Renal cortical epithelial cell (primary cell): ENCODE measurements at regions not wholly inside any gene's neighbourhood (a gene's known extent, or its start where the extent isn't known, plus 50 kb on each side); places are given as distances from the start of the nearest gene placed in this dataset.
A peak's percentile ranks its signal among the peaks of the same experiment; 100 is the strongest.

Source experiments
- DNase-seq: peaks from one replicate; pipeline ENCODE4 v3.0.0-alpha.2; 2011; ENCODE audit warnings: low read depth

- DNase-seq: no peak
Measured at GRCh38 chr1:83770319-83770661, 228.6 kb downstream of the TTLL7 start.

GRCh38 chr1:83769594-83770318, 229.2 kb downstream of the TTLL7 start:
- peak; percentile 22 for DNase-seq

GRCh38 chr1:83769072-83769471, 229.9 kb downstream of the TTLL7 start:
- DNase-seq: no peak

- DNase-seq: no peak
Measured at GRCh38 chr1:83766241-83766691, 232.7 kb downstream of the TTLL7 start.

GRCh38 chr1:83765125-83765524, 233.8 kb downstream of the TTLL7 start:
- DNase-seq: no peak

GRCh38 chr1:83764209-83764608, 234.7 kb downstream of the TTLL7 start:
- DNase-seq: no peak

- no peak for DNase-seq
Measured at GRCh38 chr1:83763361-83764095, 235.4 kb downstream of the TTLL7 start.

- no peak for DNase-seq
Measured at GRCh38 chr1:83762416-83762815, 236.5 kb downstream of the TTLL7 start.

GRCh38 chr1:83762039-83762365, 236.9 kb downstream of the TTLL7 start:
- DNase-seq: no peak

GRCh38 chr1:83761167-83762038, 237.5 kb downstream of the TTLL7 start:
- DNase-seq: no peak

- DNase-seq: no peak
Measured at GRCh38 chr1:83760226-83761021, 238.5 kb downstream of the TTLL7 start.

- DNase-seq: no peak
Measured at GRCh38 chr1:83756984-83757717, 241.8 kb downstream of the TTLL7 start.

GRCh38 chr1:83751602-83752001, 247.3 kb downstream of the TTLL7 start:
- no peak for DNase-seq

- DNase-seq: no peak
Measured at GRCh38 chr1:83750201-83750600, 248.7 kb downstream of the TTLL7 start.

- no peak for DNase-seq
Measured at GRCh38 chr1:83747853-83748482, 251.0 kb downstream of the TTLL7 start.

- no peak for DNase-seq
Measured at GRCh38 chr1:83746234-83746633, 252.7 kb downstream of the TTLL7 start.

- peak; percentile 11 for DNase-seq
Measured at GRCh38 chr1:83742446-83742845, 256.5 kb downstream of the TTLL7 start.

GRCh38 chr1:83741770-83742169, 257.2 kb downstream of the TTLL7 start:
- no peak for DNase-seq

- peak; percentile 21 for DNase-seq
Measured at GRCh38 chr1:83741348-83741747, 257.6 kb downstream of the TTLL7 start.

- no peak for DNase-seq
Measured at GRCh38 chr1:83735526-83735925, 263.4 kb downstream of the TTLL7 start.

GRCh38 chr1:83734420-83734819, 264.5 kb downstream of the TTLL7 start:
- DNase-seq: no peak
